Stimulated activated CD8-positive, alpha-beta memory T cell treated with anti-CD3 and anti-CD28 coated beads, Interleukin-7, amount 100 ng/mL, for 4 hours (primary cell): ENCODE measurements at regions not wholly inside any gene's neighbourhood (a gene's known extent, or its start where the extent isn't known, plus 50 kb on each side); places are given as distances from the start of the nearest gene placed in this dataset.
"Not testable (repeated sequence)": the region's sequence is repeated elsewhere in the genome, so short reads cannot be mapped to it uniquely, and the experiment has no call there.

Source experiments
- DNase-seq, 2 donors: peaks; one replicate each; pipeline ENCODE4 v3.0.0-alpha.2; 2020; ENCODE audit warnings: low read depth in 2 of 2

DNA sequence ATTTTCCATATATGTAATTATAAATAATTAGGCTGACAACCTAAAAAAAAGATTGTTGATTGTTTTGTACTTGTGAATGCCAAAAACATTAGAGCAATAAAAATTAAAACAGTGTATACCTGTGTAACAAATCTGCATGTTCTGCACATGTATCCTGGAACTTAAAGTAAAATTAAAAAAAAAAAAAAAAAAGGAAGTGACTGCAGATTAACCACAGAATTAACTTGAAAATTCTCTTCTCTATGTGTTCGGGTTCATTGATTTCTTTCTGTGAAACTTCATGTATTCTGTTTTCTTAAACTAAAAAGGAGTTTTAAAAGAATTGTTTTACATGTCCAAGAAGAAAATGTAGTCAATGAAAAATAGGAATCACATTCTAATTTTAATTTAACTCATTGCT, 95.7 kb downstream of the FASLG start:
- DNase-seq: no peak

GRCh38 chr1:172755099-172755498, 96.2 kb downstream of the FASLG start:
- no peak for DNase-seq

- no peak for DNase-seq
Measured at GRCh38 chr1:172756024-172756423, 97.1 kb downstream of the FASLG start.

DNA sequence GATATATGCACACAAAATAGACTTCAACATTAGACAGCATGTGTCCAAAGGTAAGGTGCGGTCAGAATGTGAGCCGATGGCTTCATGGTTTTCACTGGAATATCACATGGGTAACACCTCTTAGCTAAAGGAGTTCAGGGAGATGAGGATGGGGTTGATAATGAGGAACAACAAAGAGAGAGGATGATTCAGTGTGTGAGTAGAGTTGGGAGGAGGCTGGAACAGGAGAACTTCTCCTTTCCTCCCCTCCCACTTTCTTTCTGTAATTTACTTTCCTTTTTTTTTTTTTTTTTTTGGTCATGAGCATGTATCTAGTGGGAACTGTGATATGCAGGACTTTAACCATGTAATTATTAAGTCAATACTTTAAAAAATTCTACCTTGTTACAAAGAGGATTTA, 99.4 kb downstream of the FASLG start:
- no peak for DNase-seq

DNA sequence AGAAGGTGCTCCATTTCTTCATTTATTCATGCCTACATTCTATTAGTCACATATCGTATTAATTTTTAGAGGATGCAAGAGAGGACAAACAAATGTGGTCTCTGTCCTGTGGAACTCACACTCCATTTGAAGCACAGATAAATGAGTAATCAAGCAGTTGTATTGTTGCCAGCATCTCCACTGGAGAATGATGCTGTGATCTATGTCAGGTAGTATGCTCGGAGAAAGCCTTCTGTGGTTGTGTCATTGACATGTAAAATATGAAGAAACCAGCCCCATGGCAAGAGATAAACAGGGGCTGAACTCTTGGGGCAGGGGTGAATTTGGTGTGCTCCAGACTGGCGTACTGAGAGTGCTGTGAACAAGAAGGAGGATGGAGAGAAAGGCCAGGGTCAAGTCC, 101.2 kb downstream of the FASLG start:
- DNase-seq: no peak

- DNase-seq: no peak
Measured at GRCh38 chr1:172761581-172762486, 102.9 kb downstream of the FASLG start.

DNA sequence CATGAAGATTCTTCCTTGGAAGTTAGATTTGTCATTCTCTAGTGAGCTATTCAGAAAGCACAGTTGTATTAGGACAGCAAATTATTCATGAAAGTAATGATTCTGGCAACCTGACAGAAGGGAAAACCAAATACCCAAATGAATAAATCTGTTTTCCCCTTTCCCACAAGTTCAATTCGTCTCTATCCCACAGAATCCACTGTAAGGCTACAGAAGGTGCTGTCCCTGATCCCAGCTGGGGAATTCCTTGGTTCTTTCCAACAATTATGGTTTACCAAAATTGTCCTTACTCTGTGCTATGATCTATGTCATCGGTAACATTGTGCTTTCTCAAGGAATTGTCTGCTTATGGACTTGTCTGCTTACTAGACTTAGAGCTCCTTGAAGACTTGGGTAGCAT, 104.2 kb downstream of the FASLG start:
- DNase-seq: no peak

DNA sequence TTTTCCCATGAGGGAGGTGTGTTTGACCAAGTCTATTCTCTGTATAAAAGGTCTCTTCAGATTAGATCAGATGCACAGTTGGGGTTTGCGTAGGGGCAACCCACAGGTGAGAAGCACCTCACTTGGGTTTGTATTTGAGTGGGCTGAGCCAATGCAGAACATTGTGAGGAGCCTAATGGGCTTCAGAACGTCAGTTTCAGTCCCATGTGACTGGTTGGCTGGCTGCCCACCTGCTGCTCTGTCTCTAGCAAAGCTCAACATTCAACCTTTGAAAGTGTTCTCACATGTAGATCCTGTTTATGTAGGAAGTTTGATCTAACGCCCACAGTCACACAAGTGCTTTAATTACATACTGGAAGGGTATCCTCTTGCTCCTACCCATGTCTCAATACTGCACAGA, 105.5 kb downstream of the FASLG start:
- DNase-seq: peak; percentile 7 to 26

DNA sequence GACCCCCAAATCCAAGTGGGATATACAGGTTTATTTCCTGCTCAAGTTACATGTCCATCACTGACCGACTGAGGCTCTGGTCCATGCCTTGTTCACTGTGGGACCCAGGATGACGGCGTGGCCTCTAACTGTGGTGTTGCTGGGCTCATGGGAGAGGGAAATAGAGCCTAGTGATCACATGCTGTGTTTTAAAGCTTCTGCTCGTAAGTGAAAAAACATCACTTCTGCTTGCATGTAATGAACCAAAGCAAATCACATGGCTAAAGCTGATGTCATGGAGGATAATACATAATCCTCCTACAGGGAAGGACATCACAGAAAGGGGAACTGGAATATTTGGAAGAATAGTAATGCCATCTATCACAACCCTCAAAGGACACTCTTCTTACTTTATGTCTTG, 107.6 kb downstream of the FASLG start:
- DNase-seq: no peak

GRCh38 chr1:172770071-172770470, 111.2 kb downstream of the FASLG start:
- DNase-seq: no peak

DNA sequence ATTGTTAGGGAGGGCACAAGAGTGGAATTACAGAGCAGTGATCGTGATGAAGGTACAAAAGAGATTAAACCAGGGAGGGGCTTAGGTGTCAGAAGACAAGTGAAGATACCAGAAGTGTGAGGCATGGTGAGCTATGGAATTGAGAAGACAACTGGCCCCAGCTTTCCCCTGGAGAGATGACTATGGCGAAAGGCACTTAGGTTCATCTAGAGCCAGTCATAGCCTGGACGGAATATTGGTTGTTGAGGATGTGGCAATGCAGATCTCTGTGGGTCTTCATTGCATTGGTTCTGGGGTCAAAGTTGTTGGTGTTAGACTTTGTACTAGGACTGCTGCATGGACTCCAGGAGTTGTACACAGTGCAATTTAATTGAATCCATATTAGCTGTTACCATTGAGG, 115.7 kb downstream of the FASLG start:
- no peak for DNase-seq

GRCh38 chr1:172775606-172776005, 116.7 kb downstream of the FASLG start:
- no peak for DNase-seq

GRCh38 chr1:172776071-172776470, 117.2 kb downstream of the FASLG start:
- no peak for DNase-seq

DNA sequence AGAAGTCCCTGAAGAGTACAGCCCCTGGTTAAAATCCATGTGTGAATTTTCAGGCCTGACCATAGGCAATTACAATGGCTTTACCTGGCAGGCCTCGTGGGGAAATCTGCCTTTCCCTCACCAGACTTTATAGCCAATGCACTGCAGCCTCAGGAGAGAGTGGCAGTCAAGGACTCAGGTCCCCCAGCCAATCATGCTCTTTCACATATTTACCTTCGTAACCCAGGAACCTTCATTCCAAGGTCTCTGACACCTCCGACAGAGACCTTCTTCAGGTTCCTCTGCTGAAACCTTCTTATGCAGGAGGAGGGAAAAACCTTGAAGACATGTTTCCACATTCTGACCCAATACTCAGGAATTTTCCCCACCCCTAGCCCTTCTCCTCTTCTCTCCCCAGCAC, 118.9 kb downstream of the FASLG start:
- no peak for DNase-seq

DNA sequence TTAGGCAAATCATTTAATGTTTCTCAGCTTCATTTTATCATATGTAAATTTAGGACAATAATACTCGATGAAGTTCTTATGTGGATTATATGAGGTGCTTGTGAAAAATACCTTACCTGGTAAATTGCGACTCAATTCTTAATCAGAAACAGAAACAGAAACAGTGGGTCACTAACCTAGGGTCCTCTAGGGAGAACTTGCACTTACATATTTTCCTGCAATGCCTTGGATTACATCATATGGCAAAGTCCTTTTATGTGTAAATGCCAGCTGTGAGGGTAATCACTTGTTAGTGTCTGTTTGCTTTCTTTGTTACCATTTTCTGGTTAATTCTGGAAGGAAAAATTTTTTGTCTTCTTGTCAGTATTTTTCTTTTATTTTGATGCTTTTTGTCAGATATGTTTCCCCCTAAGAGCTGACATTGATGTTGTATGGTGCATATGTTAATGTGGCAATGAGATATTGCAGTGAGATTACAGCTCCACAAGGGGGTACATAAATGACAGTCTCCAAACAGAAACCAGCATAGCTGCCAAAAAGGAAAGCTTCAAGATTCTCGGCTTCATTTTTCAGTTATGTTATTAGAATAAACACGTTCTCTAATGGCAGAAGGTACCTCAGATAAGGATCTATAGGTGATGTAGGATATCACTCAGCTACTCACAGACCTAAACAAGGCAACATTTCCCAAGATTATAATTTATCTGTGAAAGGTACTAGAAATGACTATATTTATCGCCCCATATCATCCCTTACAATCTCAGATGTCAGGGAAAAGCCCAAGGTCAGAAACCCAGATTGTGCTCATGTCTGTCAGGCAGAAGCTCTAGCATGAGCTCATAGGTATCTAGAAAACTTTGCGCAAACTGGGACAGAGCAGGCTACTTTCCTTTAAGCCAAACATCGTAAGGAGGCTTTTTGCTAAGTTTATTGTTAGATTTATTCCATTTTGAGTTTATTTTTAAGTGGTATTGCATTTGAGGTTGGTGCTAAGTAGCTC, 119.9 kb downstream of the FASLG start:
- no peak for DNase-seq

DNA sequence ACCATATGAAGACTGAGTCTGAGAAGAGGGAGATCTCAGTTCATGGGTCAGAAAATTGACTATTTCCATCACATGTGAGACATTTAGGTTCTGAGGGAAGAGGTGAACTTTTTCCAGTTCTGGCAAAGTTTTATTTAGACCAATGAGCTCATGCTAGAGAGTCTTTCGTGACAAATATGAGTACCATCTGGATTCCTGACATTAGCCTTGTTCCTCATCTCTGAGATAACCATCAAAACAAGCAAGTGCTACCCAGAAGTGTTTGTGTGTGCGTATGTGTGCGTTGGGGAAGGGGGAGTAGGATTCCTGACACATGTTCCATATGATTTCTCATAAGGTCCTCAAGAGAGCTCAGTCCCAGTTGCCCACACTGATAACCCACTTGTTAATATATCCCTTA, 120.6 kb downstream of the FASLG start:
- no peak for DNase-seq

DNA sequence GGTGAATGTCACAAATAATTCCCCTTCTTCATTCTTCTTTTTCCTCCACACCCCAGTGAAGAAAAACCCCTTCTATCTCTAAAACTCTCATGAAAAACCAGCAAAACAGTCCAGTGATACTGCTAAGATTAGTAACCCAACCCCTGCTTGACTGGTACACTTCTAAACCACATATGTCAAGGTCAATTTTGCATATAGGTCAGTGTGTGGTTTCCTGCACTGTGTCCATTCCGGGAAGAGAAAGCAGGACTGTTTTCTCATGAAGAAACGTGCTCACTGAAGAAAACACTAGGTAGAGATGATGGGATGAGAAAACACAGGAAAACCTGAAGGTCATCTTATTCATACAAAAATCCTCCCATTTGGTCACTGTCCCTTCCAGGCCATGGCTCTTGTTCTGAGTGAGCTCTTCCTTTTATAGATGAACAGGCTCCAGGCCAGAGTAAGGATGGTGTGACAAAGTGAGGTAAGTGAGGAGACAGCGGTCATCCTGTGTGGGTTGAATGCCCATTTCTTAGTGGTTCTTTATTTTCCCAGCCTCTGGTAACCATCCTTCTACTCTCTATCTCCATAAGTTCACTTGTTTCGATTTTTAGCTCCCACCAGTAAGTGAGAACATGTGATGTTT, 122.7 kb downstream of the FASLG start:
- no peak for DNase-seq

- no peak for DNase-seq
Measured at GRCh38 chr1:172789840-172790239, 130.9 kb downstream of the FASLG start.

- no peak for DNase-seq
Measured at GRCh38 chr1:172790245-172790644, 131.3 kb downstream of the FASLG start.

- DNase-seq: no peak
Measured at GRCh38 chr1:172793823-172794222, 134.9 kb downstream of the FASLG start.

GRCh38 chr1:172795741-172796140, 136.8 kb downstream of the FASLG start:
- DNase-seq: no peak

GRCh38 chr1:172799804-172800203, 140.9 kb downstream of the FASLG start:
- not testable (repeated sequence) for DNase-seq
